ENCODE measurements at regions not wholly inside any gene's neighbourhood (a gene's known extent, or its start where the extent isn't known, plus 50 kb on each side); places are given as distances from the start of the nearest gene placed in this dataset.
"Not testable (repeated sequence)": the region's sequence is repeated elsewhere in the genome, so short reads cannot be mapped to it uniquely, and the experiment has no call there.

GRCh38 chr2:239830121-239831000, 194.8 kb downstream of the NDUFA10 start:
- no peaks in the 10 kb centered on the region for H4K20me1 ChIP-seq
- peaks cover 0 to 29% (median 15%) of the 10 kb centered on the region in 11 experiments; a peak in 10 of 22 replicates for H3K9me3 ChIP-seq (replicated peaks in 1 of 11)
- no peaks in the 10 kb centered on the region for H3K27me3 ChIP-seq
- peaks cover 0 to 30% (median 21%) of the 10 kb centered on the region in 10 experiments; a peak in 17 of 20 replicates for H3K4me1 ChIP-seq
- H3K36me3 ChIP-seq: no peaks in the 10 kb centered on the region
- peak overlapping the region in 5 of 11 experiments; percentile 13 to 37 (median 22); a peak in 8 of 22 replicates for H3K4me2 ChIP-seq
- H3K27ac ChIP-seq: no peak overlapping the region
- no peak overlapping the region for H3K4me3 ChIP-seq
- no peak for TF ChIP-seq Cebpa-rat (IDR thresholded peaks at IDR 0.05)
- H3K9ac ChIP-seq: no peak overlapping the region

- Histone ChIP-seq H3K9me3 (replicated peaks in 1 of 11) (peaks cover 0 to 28% (median 11%) of the 10 kb centered on the region in 11 experiments; a peak in 8 of 22 replicates), H4K20me1 (no peaks in the 10 kb centered on the region), H3K27me3 (no peaks in the 10 kb centered on the region)
Observed at GRCh38 chr2:239829326-239829725, 195.8 kb downstream of the NDUFA10 start.

GRCh38 chr2:239828973-239829275, 196.2 kb downstream of the NDUFA10 start:
- H3K4me1 ChIP-seq: peaks cover 0 to 30% (median 21%) of the 10 kb centered on the region in 10 experiments; a peak in 17 of 20 replicates
- H3K9me3 ChIP-seq (replicated peaks in 1 of 11): peaks cover 0 to 24% (median 11%) of the 10 kb centered on the region in 11 experiments; a peak in 8 of 22 replicates
- H3K4me3 ChIP-seq, H3K9ac ChIP-seq, H3K27me3 ChIP-seq, H3K36me3 ChIP-seq, H3K27ac ChIP-seq, H4K20me1 ChIP-seq: not testable (repeated sequence)
- peak overlapping the region; percentile 4 to 52 (median 31); a peak in 17 of 22 replicates for H3K4me2 ChIP-seq

More at GRCh38 chr2:239829326-239829725, 195.8 kb downstream of the NDUFA10 start:
- no peak overlapping the region for H3K4me3 ChIP-seq
- no peak for TF ChIP-seq Cebpa-rat (IDR thresholded peaks at IDR 0.05)
- no peaks in the 10 kb centered on the region for H3K36me3 ChIP-seq
- H3K9ac ChIP-seq: no peak overlapping the region
- peaks cover 0 to 30% (median 21%) of the 10 kb centered on the region in 10 experiments; a peak in 17 of 20 replicates for H3K4me1 ChIP-seq
- H3K4me2 ChIP-seq: peak overlapping the region; percentile 4 to 52 (median 31); a peak in 18 of 22 replicates
- no peak overlapping the region for H3K27ac ChIP-seq

GRCh38 chr2:239828192-239828972, 196.8 kb downstream of the NDUFA10 start:
- H3K4me1 ChIP-seq: peaks cover 0 to 30% (median 21%) of the 10 kb centered on the region in 10 experiments; a peak in 17 of 20 replicates
- H3K9ac ChIP-seq: no peak overlapping the region
- no peak overlapping the region for H3K4me3 ChIP-seq
- no peaks in the 10 kb centered on the region for H4K20me1 ChIP-seq
- H3K9me3 ChIP-seq (replicated peaks in 1 of 11): peaks cover 0 to 20% (median 7%) of the 10 kb centered on the region in 11 experiments; a peak in 7 of 22 replicates
- H3K4me2 ChIP-seq: peak overlapping the region in 8 of 11 experiments; percentile 4 to 52 (median 34); a peak in 9 of 22 replicates
- H3K36me3 ChIP-seq: no peaks in the 10 kb centered on the region
- TF ChIP-seq Cebpa-rat (IDR thresholded peaks at IDR 0.05): no peak
- no peak overlapping the region for H3K27ac ChIP-seq
- no peaks in the 10 kb centered on the region for H3K27me3 ChIP-seq

- Histone ChIP-seq H3K9me3 (replicated peaks in 1 of 11) (peaks cover 0 to 12% (median 7%) of the 10 kb centered on the region in 11 experiments; a peak in 7 of 22 replicates), H3K4me3 (no peak overlapping the region)
Observed at GRCh38 chr2:239827523-239827890, 197.6 kb downstream of the NDUFA10 start.

GRCh38 chr2:239826786-239827522, 198.2 kb downstream of the NDUFA10 start:
- peaks cover 0 to 8% (median 6%) of the 10 kb centered on the region in 11 experiments; a peak in 7 of 22 replicates for H3K9me3 ChIP-seq (replicated peaks in 1 of 11)
- H3K9ac ChIP-seq: no peak overlapping the region
- H3K27me3 ChIP-seq: no peaks in the 10 kb centered on the region
- peaks cover under 1 to 38% (median 22%) of the 10 kb centered on the region in 10 experiments; a peak in 18 of 20 replicates for H3K4me1 ChIP-seq
- TF ChIP-seq Cebpa-rat (IDR thresholded peaks at IDR 0.05): no peak
- H3K36me3 ChIP-seq: no peaks in the 10 kb centered on the region
- H3K4me2 ChIP-seq: no peak overlapping the region
- H3K27ac ChIP-seq: no peak overlapping the region
- H4K20me1 ChIP-seq: no peaks in the 10 kb centered on the region
- no peak overlapping the region for H3K4me3 ChIP-seq

More at GRCh38 chr2:239827523-239827890, 197.6 kb downstream of the NDUFA10 start:
- Histone ChIP-seq H3K9ac (no peak overlapping the region), H3K4me2 (no peak overlapping the region), H4K20me1 (no peaks in the 10 kb centered on the region), H3K36me3 (no peaks in the 10 kb centered on the region), H3K27me3 (no peaks in the 10 kb centered on the region), H3K27ac (no peak overlapping the region), H3K4me1 (peaks cover 0 to 32% (median 25%) of the 10 kb centered on the region in 10 experiments; a peak in 18 of 20 replicates)
- no peak for TF ChIP-seq Cebpa-rat (IDR thresholded peaks at IDR 0.05)

GRCh38 chr2:239826376-239826775, 198.8 kb downstream of the NDUFA10 start:
- no peak for TF ChIP-seq Cebpa-rat (IDR thresholded peaks at IDR 0.05)
- Histone ChIP-seq H3K27me3 (no peaks in the 10 kb centered on the region), H3K4me3 (no peak overlapping the region)

GRCh38 chr2:239825705-239825979, 199.5 kb downstream of the NDUFA10 start:
- Histone ChIP-seq H3K27ac (no peak overlapping the region), H3K9me3 (replicated peaks in 1 of 11) (no peaks in the 10 kb centered on the region), H3K4me1 (peaks cover 12 to 45% (median 28%) of the 10 kb centered on the region in 10 experiments), H3K27me3 (no peaks in the 10 kb centered on the region), H3K9ac (no peak overlapping the region), H3K4me3 (no peak overlapping the region), H3K36me3 (no peaks in the 10 kb centered on the region), H3K4me2 (no peak overlapping the region), H4K20me1 (no peaks in the 10 kb centered on the region)
- no peak for TF ChIP-seq Cebpa-rat (IDR thresholded peaks at IDR 0.05)

More at GRCh38 chr2:239826376-239826775, 198.8 kb downstream of the NDUFA10 start:
- peaks cover 0 to 3% (median under 1%) of the 10 kb centered on the region in 11 experiments; a peak in 5 of 22 replicates for H3K9me3 ChIP-seq (replicated peaks in 1 of 11)
- H4K20me1 ChIP-seq: no peaks in the 10 kb centered on the region
- H3K36me3 ChIP-seq: no peaks in the 10 kb centered on the region
- no peak overlapping the region for H3K4me2 ChIP-seq
- H3K4me1 ChIP-seq: peaks cover 6 to 41% (median 24%) of the 10 kb centered on the region in 10 experiments; a peak in 18 of 20 replicates
- H3K27ac ChIP-seq: no peak overlapping the region
- no peak overlapping the region for H3K9ac ChIP-seq
